GM20000 (cell line): ENCODE measurements at regions not wholly inside any gene's neighbourhood (a gene's known extent, or its start where the extent isn't known, plus 50 kb on each side); places are given as distances from the start of the nearest gene placed in this dataset.

Experiments used
- DNase-seq: peaks from one replicate; pipeline ENCODE4 v3.0.0; 2012; ENCODE audit warnings: low spot score
- CTCF ChIP-seq: IDR thresholded peaks from 2 replicates; pipeline ENCODE4 v1.5.1; 2012; ENCODE audit warnings: mild to moderate bottlenecking, control low read depth; ENCODE audit errors: extremely low read depth, missing control alignments

DNA sequence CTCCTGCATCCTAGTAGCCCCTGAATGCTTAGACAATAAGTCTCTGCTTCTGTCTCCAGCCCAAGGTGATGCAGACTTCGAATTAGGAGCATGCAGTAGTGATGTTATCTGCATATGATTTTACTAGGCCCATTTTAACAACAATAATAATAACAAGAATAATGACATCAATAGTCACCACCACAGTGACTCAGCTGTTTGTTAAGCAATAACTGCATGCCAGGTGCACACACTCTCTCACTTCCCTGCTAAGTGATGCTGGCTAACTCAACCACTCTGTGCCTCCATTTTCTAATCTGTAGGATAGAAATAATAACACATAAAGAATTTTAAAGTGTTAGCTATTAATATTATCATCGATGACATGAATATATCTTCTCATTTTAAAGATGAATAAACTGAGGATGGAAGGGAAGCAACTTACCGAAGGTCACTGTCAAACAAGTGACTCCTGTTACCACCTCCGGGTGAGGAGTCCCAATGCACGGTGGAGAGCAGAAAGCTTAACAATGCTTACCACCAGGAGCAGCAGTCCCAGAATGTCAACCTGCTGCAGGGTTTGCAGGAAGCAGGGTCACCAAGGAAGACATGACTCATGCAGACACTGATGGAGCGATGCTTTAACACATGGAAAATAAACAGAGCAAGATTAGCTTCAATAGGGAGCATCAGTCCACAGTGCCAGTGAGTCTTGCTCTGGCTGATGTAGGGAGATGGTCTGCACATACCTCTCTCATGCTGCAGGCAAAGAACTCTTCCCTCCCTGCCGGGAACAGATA, 290.2 kb downstream of the SPATA17 start:
- TF ChIP-seq CTCF: no peak
- DNase-seq: no peak

DNA sequence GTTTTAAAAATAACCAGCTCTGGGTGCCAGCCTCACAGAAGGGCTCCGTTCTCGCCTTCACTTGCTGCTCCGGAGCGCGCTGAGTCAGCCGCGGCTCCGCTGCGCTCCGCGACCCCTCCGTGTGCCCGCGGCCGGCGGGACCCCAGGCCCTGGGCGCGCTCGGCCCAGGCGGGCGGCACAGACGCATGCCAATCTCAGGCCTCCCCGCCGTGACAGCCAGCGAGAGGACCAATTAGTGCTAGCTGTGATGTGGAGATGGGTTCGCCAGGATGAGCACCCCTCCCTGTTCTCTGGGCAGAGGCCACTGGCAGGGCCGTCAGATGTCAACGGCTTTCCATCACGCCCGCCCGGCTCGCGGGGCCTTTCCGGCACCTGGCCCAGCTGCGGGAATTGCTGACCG, 293.8 kb downstream of the SPATA17 start:
- no peak for DNase-seq
- TF ChIP-seq CTCF: no peak

DNA sequence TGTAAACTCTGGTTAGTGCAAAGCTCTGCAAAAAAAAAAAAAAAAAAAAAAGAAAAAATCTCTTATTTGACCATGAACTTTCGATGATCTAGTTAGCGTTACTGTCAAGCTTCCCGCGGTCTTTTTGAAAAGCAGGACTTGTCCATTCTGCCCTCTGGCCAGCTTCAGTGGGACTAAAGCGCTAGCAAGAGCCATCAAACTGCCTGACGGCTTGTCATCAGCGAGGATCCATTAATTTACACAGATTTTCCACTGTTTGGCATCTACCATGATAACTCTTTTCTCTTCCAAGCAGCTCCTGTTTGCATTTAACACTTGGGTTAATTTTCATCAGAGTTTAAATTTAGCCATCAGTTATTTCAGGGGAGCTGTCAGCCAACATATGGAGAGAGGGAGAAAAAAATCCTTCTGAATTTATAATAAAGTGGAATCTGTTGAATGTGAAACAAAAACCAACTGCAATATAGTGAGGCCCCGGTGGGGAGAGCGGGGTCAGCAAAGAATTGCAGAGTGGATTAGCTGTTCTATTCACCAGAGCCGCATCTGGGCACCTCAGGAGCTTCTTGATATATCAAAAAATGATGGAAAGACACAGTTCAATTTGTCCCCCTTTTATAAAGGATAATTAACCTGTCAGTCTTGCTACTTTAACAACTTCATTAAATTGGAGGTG, 298.2 kb downstream of the SPATA17 start:
- DNase-seq: no peak
- TF ChIP-seq CTCF: no peak

DNA sequence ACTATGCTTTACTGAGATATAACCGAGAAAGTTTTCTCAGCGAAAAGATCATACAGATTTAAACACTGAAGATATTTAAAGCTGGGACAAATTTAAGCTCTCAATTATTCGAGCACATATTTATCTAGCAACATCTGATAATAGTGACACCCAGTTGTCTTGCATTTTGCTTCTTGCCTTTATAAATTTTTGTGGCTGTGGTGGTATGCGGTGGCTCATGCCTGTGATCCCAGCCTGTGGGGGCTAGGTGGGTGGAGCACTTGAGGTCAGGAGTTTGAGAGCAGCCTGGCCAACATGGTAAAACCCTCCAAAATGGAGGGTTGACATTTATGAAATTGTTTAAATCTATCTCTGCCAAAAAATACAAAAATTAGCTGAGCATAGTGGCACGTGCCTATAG, 312.2 kb downstream of the SPATA17 start:
- TF ChIP-seq CTCF: no peak
- no peak for DNase-seq

GRCh38 chr1:217944550-217944949, 313.4 kb downstream of the SPATA17 start:
- DNase-seq: no peak
- TF ChIP-seq CTCF: no peak

DNA sequence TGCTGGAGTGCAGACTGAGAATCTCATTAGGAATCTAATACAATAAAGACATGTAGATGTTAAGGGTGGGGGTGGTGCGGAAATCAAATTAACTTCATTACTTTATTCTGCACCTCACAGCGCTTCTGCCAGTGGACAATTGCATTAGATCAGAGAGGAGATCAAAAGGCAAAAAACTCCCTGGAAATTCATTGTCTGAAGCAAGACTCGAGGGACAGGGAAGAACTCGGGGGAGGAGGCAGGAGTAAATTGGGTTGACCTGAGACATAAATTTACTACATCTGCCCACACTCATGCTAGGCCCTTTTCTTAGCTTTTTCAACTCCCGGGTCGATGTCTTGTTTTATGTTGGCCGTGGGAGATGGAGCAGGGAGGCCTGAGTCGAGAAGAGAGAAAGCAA, 315.4 kb downstream of the SPATA17 start:
- TF ChIP-seq CTCF: no peak
- DNase-seq: no peak

DNA sequence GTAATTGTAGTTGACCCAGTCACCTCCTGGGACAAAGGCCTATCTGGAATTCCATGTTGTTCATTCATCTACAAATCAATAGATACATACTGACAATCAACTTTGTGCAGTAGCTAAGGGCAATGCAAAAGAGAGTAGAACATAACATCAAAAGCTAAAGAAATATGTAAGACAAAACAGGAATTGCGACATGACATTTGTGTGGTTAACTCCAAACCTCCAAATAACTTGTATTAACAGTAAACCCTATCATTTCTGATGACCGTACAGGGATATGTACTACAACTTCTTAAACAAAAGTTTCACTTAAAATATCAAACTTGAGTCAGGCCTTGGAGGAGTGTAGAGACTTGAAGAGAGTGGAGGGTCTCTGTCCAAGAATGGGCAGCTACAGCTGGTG, 317.6 kb downstream of the SPATA17 start:
- DNase-seq: no peak
- no peak for TF ChIP-seq CTCF
